GM21367 (cell line): ENCODE measurements at regions not wholly inside any gene's neighbourhood (a gene's known extent, or its start where the extent isn't known, plus 50 kb on each side); places are given as distances from the start of the nearest gene placed in this dataset.
"Not testable (repeated sequence)": the region's sequence is repeated elsewhere in the genome, so short reads cannot be mapped to it uniquely, and the experiment has no call there.

Experiments used
- ATAC-seq: cut with Tn5 transposase; IDR thresholded peaks from one replicate; pipeline ENCODE4 v1.9.1; 2021; ENCODE audit not compliant: unreplicated experiment

- ATAC-seq, result not testable (repeated sequence)
These were observed 237.2 kb upstream of the PLGLB1 start for GRCh38 chr2:87258887-87259286.

DNA sequence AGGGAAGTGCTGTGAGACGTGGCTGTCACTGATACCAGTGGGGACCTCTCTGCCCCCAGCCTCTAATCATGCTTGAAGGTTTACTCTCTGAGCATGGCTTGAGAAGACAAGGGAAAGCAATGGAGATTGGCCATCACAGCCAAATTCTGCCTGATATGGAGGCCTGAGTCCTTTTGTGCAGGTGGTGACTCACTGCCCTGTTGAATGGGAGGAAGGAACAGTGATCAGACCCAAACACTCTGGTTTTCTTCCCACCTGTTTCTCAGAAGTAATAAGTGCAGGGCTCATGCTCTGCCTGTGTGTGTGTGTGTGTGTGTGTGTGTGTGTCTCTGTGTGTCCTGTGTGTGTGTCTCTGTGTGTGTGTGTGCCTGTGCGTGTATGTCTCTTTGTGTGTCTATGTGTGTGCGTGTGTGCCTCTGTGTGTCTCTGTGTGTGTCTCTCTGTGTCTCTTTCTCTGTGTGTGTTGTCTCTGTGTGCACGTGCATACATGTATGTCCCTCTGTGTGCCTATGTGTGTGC is 240.6 kb upstream of the PLGLB1 start:
- ATAC-seq, result not testable (repeated sequence)

- ATAC-seq, result not testable (repeated sequence)
These were observed 242.3 kb upstream of the PLGLB1 start for GRCh38 chr2:87263868-87264518.

- not testable (repeated sequence) for ATAC-seq
These were observed 253.5 kb upstream of the PLGLB1 start for GRCh38 chr2:87275192-87275591.

GRCh38 chr2:87275974-87276629 is 254.5 kb upstream of the PLGLB1 start:
- not testable (repeated sequence) for ATAC-seq

GRCh38 chr2:87276673-87277072 is 255.0 kb upstream of the PLGLB1 start:
- ATAC-seq, result not testable (repeated sequence)

DNA sequence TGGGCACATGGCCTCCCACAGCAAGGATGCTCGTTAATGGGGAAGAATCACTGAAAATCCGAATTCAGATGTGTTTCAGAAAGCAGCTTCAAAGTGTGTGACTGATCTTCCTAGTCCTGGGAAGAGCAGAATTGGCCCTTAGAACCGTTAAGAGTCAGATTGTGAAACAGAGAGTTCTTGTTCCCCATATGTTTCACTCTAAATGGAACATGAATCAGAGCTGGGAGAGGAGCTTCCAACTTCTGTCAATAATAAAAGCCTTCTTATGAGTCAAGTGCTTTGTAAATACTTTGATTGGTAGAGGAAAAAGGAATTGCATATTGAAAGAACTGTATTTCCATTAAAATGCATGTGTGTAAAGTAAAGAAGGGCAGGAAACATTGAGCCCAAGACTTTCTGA is 256.1 kb upstream of the PLGLB1 start:
- ATAC-seq, result not testable (repeated sequence)

DNA sequence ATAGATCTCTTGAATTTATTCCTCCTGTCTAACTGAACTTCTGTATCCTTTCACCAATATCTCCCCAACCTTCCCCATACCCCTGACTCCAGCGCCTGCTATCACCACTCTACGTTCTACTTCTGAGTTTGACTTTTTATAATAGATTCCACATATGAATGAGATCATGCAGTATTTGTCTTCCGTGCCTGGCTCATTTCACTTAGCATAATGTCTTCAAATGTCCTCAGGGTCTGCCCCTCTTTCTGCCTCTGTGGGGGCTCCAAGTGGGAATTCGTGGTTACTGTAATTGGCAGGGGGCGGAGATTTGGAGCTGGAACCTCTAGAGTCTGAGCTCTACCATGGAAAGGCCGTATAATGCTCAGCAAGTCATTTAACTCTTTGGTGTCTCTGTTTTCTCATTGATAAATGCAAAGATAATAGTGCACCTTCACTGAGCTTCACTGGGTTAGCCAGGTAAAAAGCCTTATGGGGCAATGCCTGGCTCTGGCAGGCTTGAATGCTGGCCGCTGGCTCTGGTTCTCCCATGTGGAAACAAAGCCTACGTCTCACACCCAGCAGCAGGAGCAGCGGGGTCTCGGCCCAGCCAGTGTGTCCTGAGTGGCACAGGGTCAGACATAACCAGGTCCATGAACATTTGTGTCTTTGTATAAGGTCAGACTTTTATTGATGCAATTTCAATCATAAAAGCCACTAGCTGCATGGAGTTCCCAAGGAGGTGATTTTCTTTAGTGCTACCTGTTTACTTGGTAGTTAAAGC is 259.1 kb upstream of the PLGLB1 start:
- not testable (repeated sequence) for ATAC-seq

DNA sequence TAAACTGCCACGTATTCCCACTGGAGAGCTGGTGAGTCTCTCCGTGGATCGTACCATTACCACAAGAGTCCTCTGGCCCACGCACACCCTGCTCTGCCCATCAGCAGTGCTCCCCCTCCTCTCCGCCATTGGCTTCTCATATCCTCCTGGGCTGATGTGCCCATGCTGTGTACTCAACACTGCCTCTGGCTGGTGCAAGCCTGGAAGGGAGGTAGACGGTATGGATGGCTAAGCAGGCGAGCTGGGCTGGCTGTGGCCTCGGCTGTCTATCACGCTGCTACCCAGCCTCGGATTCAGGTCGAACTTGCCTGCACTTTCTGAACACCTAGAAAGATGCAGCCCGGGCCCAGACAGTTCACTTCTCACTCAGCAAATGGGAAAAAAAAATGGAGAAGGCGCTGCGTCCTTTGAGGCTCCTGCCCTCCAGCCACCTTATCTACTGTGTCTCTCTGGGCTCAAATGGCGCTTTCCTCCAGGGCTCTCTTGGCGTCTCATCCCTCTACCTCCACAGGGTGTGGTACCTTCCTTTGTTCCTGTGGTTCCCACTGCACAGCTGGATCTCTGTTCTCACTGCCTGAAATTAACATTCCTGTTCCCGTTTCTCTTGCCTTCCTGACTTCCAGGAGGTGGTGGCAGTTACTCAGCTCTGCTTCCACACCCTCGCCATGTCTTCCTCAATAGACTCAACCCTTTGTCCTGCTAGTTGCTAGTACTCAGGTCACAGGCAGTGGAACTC is 262.3 kb upstream of the PLGLB1 start:
- ATAC-seq, result not testable (repeated sequence)

DNA sequence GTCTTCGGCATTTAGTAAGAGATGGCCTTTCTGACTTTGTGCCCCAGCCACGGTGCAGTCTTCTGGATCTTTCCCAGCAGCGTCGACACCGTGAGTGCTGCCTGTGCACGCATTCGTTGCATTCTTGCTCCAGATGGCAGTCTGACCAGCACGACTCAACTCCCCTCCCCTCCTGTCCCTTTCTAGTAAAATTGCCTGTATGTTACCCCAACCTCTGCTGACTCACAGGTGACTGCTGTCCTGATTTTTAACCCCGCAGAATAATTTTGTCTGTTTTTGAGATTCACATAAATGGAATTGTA is 262.8 kb upstream of the PLGLB1 start:
- ATAC-seq, result not testable (repeated sequence)

DNA sequence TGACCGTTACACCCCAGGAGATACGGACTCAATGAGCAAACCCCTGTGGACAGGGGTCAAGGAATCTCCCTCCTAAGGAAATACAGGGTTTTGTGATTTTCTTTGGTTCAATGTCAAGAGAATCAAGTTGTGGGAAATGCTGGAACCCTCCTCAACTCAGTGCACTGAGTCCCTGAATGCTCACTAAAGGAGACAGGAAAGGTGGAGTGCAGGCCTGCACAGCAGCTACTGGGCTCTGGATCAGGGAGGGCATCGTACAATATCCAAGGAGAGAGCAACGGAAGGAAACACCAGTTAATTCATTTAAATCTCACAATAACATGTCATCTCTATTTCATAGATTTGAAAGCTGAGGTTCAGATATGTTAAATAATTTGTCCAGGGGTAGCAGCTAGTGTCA is 263.5 kb upstream of the PLGLB1 start:
- ATAC-seq, result not testable (repeated sequence)

GRCh38 chr2:87290566-87291307 is 269.1 kb upstream of the PLGLB1 start:
- peak; percentile 82 for ATAC-seq

GRCh38 chr2:87291400-87292200 is 270.0 kb upstream of the PLGLB1 start:
- not testable (repeated sequence) for ATAC-seq

GRCh38 chr2:87293931-87294594 is 272.4 kb upstream of the PLGLB1 start:
- ATAC-seq, result not testable (repeated sequence)

GRCh38 chr2:87295135-87295534 is 273.5 kb upstream of the PLGLB1 start:
- not testable (repeated sequence) for ATAC-seq

GRCh38 chr2:87301349-87301748 is 279.7 kb upstream of the PLGLB1 start:
- ATAC-seq, result not testable (repeated sequence)

DNA sequence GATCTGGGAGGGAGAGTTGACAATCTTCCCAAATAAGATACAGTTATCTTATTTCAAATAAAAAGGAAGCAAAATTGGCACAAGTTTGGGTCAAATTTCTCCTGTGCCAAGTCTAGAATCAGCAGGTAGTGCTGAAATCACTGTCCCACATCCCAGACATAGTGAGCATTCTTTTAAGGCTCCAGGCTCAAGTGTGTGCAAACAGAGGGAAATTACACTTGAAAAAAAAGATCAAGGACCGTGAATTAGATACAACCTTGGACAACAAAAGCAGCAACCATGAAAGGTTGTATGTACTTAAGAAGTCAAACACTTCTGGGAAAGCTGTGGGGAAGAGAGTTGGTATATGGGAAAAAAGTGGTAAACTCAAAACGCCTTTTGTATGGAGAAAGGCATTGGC is 280.2 kb upstream of the PLGLB1 start:
- not testable (repeated sequence) for ATAC-seq

GRCh38 chr2:87308621-87309020 is 287.0 kb upstream of the PLGLB1 start:
- not testable (repeated sequence) for ATAC-seq

DNA sequence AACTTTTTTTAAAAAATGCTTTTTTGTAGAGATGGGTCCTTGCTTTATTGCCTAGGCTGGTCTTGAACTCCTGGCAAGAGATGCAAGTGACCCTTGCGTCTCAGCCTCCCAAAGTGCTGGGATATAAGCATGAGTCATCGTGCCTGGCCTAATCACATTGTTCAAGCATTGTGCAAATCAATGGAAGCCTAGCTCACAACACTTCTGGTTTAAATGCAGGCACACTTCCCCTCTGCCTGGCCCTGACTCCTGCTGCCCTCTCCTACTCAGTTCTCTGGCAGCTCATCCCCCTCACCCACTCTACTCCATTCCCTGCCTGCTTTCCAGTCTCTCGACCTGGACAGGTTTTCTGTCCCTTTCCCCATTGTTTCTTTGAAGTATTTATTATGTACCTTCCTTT is 288.1 kb upstream of the PLGLB1 start:
- not testable (repeated sequence) for ATAC-seq
